ENCODE measurements at regions not wholly inside any gene's neighbourhood (a gene's known extent, or its start where the extent isn't known, plus 50 kb on each side); places are given as distances from the start of the nearest gene placed in this dataset.
A peak's percentile ranks its signal among the peaks of the same experiment; 100 is the strongest.

DNA sequence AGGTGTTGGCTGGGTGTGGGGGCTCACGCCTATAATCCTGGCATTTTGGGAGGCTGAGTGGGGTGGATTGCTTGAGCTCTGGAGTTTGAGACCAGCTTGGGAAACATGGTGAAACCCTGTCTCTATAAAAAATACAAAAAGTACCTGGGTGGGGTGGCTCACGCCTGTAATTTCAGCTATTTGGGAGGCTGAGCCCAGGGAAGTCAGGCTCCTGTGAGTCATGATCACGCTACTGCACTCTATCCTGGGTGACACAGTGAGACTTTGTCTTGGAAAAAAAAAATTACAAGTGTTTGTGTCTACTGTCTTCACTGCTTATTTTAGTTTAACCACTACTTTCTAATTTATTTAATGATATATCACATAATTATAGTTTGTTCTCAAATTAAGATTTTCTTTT is 62.7 kb upstream of the DOCK10 start (continued):
- TF ChIP-seq MXD4 (CRISPR knock-in tag; IDR thresholded peaks at IDR 0.05; ENCODE audit: borderline replicate concordance) (no peak), RORB (CRISPR knock-in tag; IDR thresholded peaks at IDR 0.05) (no peak), OVOL2 (CRISPR knock-in tag; IDR thresholded peaks at IDR 0.05; ENCODE audit: borderline replicate concordance) (no peak), RELA (CRISPR knock-in tag; IDR thresholded peaks at IDR 0.05; ENCODE audit: borderline replicate concordance) (no peak), KAT7 (CRISPR knock-in tag; IDR thresholded peaks at IDR 0.05; ENCODE audit: borderline replicate concordance) (no peak), NFE2L1 (CRISPR knock-in tag; IDR thresholded peaks at IDR 0.05) (no peak), EMX1 (CRISPR knock-in tag; IDR thresholded peaks at IDR 0.05) (no peak), HMGXB4 (CRISPR knock-in tag; IDR thresholded peaks at IDR 0.05) (no peak), MLX (CRISPR knock-in tag; IDR thresholded peaks at IDR 0.05) (no peak), SP1 (CRISPR knock-in tag; conservative IDR thresholded peaks at IDR 0.05) (no peak)
- TF ChIP-seq, protein P1, sequence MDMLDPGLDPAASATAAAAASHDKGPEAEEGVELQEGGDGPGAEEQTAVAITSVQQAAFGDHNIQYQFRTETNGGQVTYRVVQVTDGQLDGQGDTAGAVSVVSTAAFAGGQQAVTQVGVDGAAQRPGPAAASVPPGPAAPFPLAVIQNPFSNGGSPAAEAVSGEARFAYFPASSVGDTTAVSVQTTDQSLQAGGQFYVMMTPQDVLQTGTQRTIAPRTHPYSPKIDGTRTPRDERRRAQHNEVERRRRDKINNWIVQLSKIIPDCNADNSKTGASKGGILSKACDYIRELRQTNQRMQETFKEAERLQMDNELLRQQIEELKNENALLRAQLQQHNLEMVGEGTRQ (CRISPR knock-in tag; IDR thresholded peaks at IDR 0.05) = no peak

- ChIA-PET POLR2A (no interaction called here), CTCF (no interaction called here)
- ATAC-seq (no peak), DNase-seq (ENCODE audit: low spot score) (no peak)
- TF ChIP-seq ZNF317 (CRISPR knock-in tag; IDR thresholded peaks at IDR 0.05; ENCODE audit: borderline replicate concordance, low read depth) (no peak), STAT6 (CRISPR knock-in tag; conservative IDR thresholded peaks at IDR 0.05; ENCODE audit: low read depth) (no peak), NFATC4 (CRISPR knock-in tag; IDR thresholded peaks at IDR 0.05) (no peak), FOXP1 (CRISPR knock-in tag; IDR thresholded peaks at IDR 0.05; ENCODE audit: borderline replicate concordance) (no peak), ZNF232 (CRISPR knock-in tag; IDR thresholded peaks at IDR 0.05) (no peak), ZNF416 (CRISPR knock-in tag; IDR thresholded peaks at IDR 0.05) (no peak), NFYB (CRISPR knock-in tag; conservative IDR thresholded peaks at IDR 0.05; ENCODE audit: low read depth) (no peak)
- TF ChIP-seq, protein P2, sequence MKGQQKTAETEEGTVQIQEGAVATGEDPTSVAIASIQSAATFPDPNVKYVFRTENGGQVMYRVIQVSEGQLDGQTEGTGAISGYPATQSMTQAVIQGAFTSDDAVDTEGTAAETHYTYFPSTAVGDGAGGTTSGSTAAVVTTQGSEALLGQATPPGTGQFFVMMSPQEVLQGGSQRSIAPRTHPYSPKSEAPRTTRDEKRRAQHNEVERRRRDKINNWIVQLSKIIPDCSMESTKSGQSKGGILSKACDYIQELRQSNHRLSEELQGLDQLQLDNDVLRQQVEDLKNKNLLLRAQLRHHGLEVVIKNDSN (CRISPR knock-in tag; IDR thresholded peaks at IDR 0.05) = no peak
- Mint-ChIP-seq H3K27ac (no peak overlapping the region), H3K4me1 (peaks cover 11% of the 10 kb centered on the region), H3K27me3 (ENCODE audit: low read depth) (no peaks in the 10 kb centered on the region), H3K36me3 (no peaks in the 10 kb centered on the region), H3K4me3 (no peak overlapping the region), H3K9me3 (no peaks in the 10 kb centered on the region)
Observed at GRCh38 chr2:225104321-225104720, 62.1 kb upstream of the DOCK10 start.

- 0 out of 2 replicates have a peak overlapping the region, but pooled peaks have one; percentile 24 for H3K27ac Mint-ChIP-seq
- CTCF ChIA-PET = no interaction called here
- TF ChIP-seq FOXP1 (CRISPR knock-in tag; IDR thresholded peaks at IDR 0.05; ENCODE audit: borderline replicate concordance) = no peak
- no peak for TF ChIP-seq PREB (CRISPR knock-in tag; IDR thresholded peaks at IDR 0.05; ENCODE audit: borderline replicate concordance)
- no peak for TF ChIP-seq SMAD3 (CRISPR knock-in tag; IDR thresholded peaks at IDR 0.05; ENCODE audit: borderline replicate concordance)
- no peak for TF ChIP-seq E2F5 (CRISPR knock-in tag; IDR thresholded peaks at IDR 0.05)
- no peak for TF ChIP-seq TP53 (CRISPR knock-in tag; IDR thresholded peaks at IDR 0.05)
- TF ChIP-seq NFYB (CRISPR knock-in tag; conservative IDR thresholded peaks at IDR 0.05; ENCODE audit: low read depth) = no peak
- TF ChIP-seq, protein P3, sequence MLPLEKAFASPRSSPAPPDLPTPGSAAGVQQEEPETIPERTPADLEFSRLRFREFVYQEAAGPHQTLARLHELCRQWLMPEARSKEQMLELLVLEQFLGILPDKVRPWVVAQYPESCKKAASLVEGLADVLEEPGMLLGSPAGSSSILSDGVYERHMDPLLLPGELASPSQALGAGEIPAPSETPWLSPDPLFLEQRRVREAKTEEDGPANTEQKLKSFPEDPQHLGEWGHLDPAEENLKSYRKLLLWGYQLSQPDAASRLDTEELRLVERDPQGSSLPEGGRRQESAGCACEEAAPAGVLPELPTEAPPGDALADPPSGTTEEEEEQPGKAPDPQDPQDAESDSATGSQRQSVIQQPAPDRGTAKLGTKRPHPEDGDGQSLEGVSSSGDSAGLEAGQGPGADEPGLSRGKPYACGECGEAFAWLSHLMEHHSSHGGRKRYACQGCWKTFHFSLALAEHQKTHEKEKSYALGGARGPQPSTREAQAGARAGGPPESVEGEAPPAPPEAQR (CRISPR knock-in tag; IDR thresholded peaks at IDR 0.05) = no peak
- no peak for TF ChIP-seq TEAD4 (CRISPR knock-in tag; IDR thresholded peaks at IDR 0.05)
Observed at GRCh38 chr2:225103737-225104141, 61.5 kb upstream of the DOCK10 start.

More at GRCh38 chr2:225103737-225104141, 61.5 kb upstream of the DOCK10 start:
- Mint-ChIP-seq H3K4me1 (peaks cover 11% of the 10 kb centered on the region), H3K4me3 (no peak overlapping the region), H3K9me3 (no peaks in the 10 kb centered on the region), H3K36me3 (no peaks in the 10 kb centered on the region), H3K27me3 (ENCODE audit: low read depth) (no peaks in the 10 kb centered on the region)
- ATAC-seq (no peak), DNase-seq (ENCODE audit: low spot score) (no peak)
- POLR2A ChIA-PET = no interaction called here

Measured in WTC11 (cell line).